PC-9 (cell line): ENCODE measurements at regions not wholly inside any gene's neighbourhood (a gene's known extent, or its start where the extent isn't known, plus 50 kb on each side); places are given as distances from the start of the nearest gene placed in this dataset.

Source experiments
- BruUV-seq: library from RNA; stranded (reverse); fragments of 400-500 nt; replicated peaks from 2 replicates; lab custom pipeline; 2021; lab: Mats Ljungman, UMichigan
- CTCF ChIA-PET: fragments of 300-600 bp; sonication (Branson Sonifier 250); formaldehyde crosslinking; loops from one replicate; lab custom pipeline; 2022; ENCODE audit warnings: antibody characterized with exemption; lab: Charles Lee
- POLR2A ChIA-PET: fragments of 300-600 bp; sonication (Branson Sonifier 250); formaldehyde crosslinking; loops from one replicate; lab custom pipeline; 2022; ENCODE audit warnings: antibody characterized with exemption; ENCODE audit not compliant: unreplicated experiment; lab: Charles Lee
- DNase-seq, 2 experiments: peaks; one replicate each; pipeline versions ENCODE4 v3.0.0 to v3.0.0-alpha.2; 2015 to 2022; ENCODE audit warnings: mixed read lengths in 1 of 2
- H2AFZ ChIP-seq: fragments of 200-600 bp; sonication (generic); 2 replicates; pipeline ENCODE4 v1.8.1; 2017; ENCODE audit warnings: antibody characterized with exemption
- H3F3A ChIP-seq: fragments of 200-600 bp; sonication (generic); 2 replicates; pipeline ENCODE4 v1.8.1; 2017; ENCODE audit warnings: antibody characterized with exemption, mild to moderate bottlenecking, low read depth; ENCODE audit not compliant: insufficient read depth
- H3K27ac ChIP-seq: fragments of 200-600 bp; sonication (generic); 2 replicates; pipeline ENCODE4 v1.6.1; 2016; ENCODE audit warnings: mixed run types
- H3K27me3 ChIP-seq: fragments of 200-600 bp; sonication (generic); 2 replicates; pipeline ENCODE4 v1.6.1; 2016; ENCODE audit warnings: low read depth, mixed run types; ENCODE audit not compliant: insufficient read depth
- H3K36me3 ChIP-seq: fragments of 200-600 bp; sonication (generic); 2 replicates; pipeline ENCODE4 v1.6.1; 2016; ENCODE audit warnings: low read depth, mixed run types
- H3K4me1 ChIP-seq: fragments of 200-600 bp; sonication (generic); replicated peaks from 2 replicates; pipeline ENCODE4 v1.6.1; 2016; ENCODE audit warnings: mixed run types; ENCODE audit not compliant: insufficient read depth
- H3K4me2 ChIP-seq: fragments of 200-600 bp; sonication (generic); 2 replicates; pipeline ENCODE4 v1.6.1; 2017; ENCODE audit warnings: mixed run types
- H3K4me3 ChIP-seq: fragments of 200-600 bp; sonication (generic); 2 replicates; pipeline ENCODE4 v1.6.1; 2016; ENCODE audit warnings: mixed run types
- H3K79me2 ChIP-seq: fragments of 200-600 bp; sonication (generic); 2 replicates; pipeline ENCODE4 v1.6.1; 2017; ENCODE audit warnings: low read depth, mixed run types
- H3K9me2 ChIP-seq: fragments of 200-600 bp; sonication (generic); 2 replicates; pipeline ENCODE4 v1.8.1; 2017; ENCODE audit warnings: mild to moderate bottlenecking; ENCODE audit not compliant: insufficient read depth
- H3K9me3 ChIP-seq: fragments of 200-600 bp; sonication (generic); 2 replicates; pipeline ENCODE4 v1.8.1; 2016; ENCODE audit warnings: low read depth; ENCODE audit not compliant: insufficient read depth
- H4K20me1 ChIP-seq: fragments of 200-600 bp; sonication (generic); 2 replicates; pipeline ENCODE4 v1.8.1; 2017; ENCODE audit not compliant: insufficient read depth
- CTCF ChIP-seq: fragments of 200-600 bp; sonication (generic); conservative IDR thresholded peaks from 2 replicates; pipeline ENCODE4 v1.6.1; 2017; ENCODE audit warnings: mixed run types, antibody characterized with exemption, mild to moderate bottlenecking, moderate library complexity
- EZH2 ChIP-seq: fragments of 200-600 bp; sonication (generic); IDR thresholded peaks from 2 replicates; pipeline ENCODE4 v1.8.0; 2017; ENCODE audit warnings: antibody characterized with exemption, low read depth
- intact Hi-C: fragments of 100-400 bp; cut with micrococcal nuclease; formaldehyde crosslinking; loops from one replicate; pipeline ENCODE4 v1.10.0; 2022; ENCODE audit not compliant: unreplicated experiment

- Histone ChIP-seq H3K4me3 (no peak overlapping the region), H3K27me3 (peaks cover 23% of the 10 kb centered on the region), H3K4me1 (no peaks in the 10 kb centered on the region), H3K79me2 (no peaks in the 10 kb centered on the region), H3K36me3 (no peaks in the 10 kb centered on the region), H3K9me3 (no peaks in the 10 kb centered on the region), H3K9me2 (no peaks in the 10 kb centered on the region), H2AFZ (no peak overlapping the region), H3K27ac (no peak overlapping the region), H3F3A (no peaks in the 10 kb centered on the region), H4K20me1 (no peaks in the 10 kb centered on the region), H3K4me2 (no peak overlapping the region)
- intact Hi-C loops: no loop called here
- TF ChIP-seq EZH2 (no peak), CTCF (no peak)
- POLR2A ChIA-PET: no interaction called here
- CTCF ChIA-PET: no interaction called here
- no peak for DNase-seq
- no TSS peak for BruUV-seq
These were observed 199.3 kb upstream of the GRIK3 start for GRCh38 chr1:37233606-37234005.

- H3K36me3 ChIP-seq: no peaks in the 10 kb centered on the region
- CTCF ChIA-PET: no interaction called here
- no peak for TF ChIP-seq EZH2
- no peak for TF ChIP-seq CTCF
- H3K27ac ChIP-seq: no peak overlapping the region
- no TSS peak for BruUV-seq
- no peaks in the 10 kb centered on the region for H3K79me2 ChIP-seq
- intact Hi-C loops: no loop called here
- no peak overlapping the region for H3K4me2 ChIP-seq
- POLR2A ChIA-PET: no interaction called here
- no peaks in the 10 kb centered on the region for H3K9me2 ChIP-seq
- no peak overlapping the region for H3K4me3 ChIP-seq
- DNase-seq: no peak
- H2AFZ ChIP-seq: no peak overlapping the region
- H4K20me1 ChIP-seq: no peaks in the 10 kb centered on the region
- no peaks in the 10 kb centered on the region for H3K9me3 ChIP-seq
- H3K4me1 ChIP-seq: no peaks in the 10 kb centered on the region
- H3F3A ChIP-seq: no peaks in the 10 kb centered on the region
- peaks cover 36% of the 10 kb centered on the region for H3K27me3 ChIP-seq
These were observed 200.7 kb upstream of the GRIK3 start for GRCh38 chr1:37234941-37235418.

GRCh38 chr1:37237948-37238347, 203.6 kb upstream of the GRIK3 start:
- no peaks in the 10 kb centered on the region for H4K20me1 ChIP-seq
- H3K9me3 ChIP-seq: no peaks in the 10 kb centered on the region
- CTCF ChIA-PET: no interaction called here
- H3K4me1 ChIP-seq: no peaks in the 10 kb centered on the region
- H3F3A ChIP-seq: no peaks in the 10 kb centered on the region
- no peak overlapping the region for H2AFZ ChIP-seq
- H3K27ac ChIP-seq: no peak overlapping the region
- intact Hi-C loops: no loop called here
- POLR2A ChIA-PET: no interaction called here
- no peaks in the 10 kb centered on the region for H3K9me2 ChIP-seq
- TF ChIP-seq EZH2 (no peak), CTCF (no peak)
- no peaks in the 10 kb centered on the region for H3K36me3 ChIP-seq
- BruUV-seq: no TSS peak
- no peaks in the 10 kb centered on the region for H3K79me2 ChIP-seq
- DNase-seq: no peak
- H3K27me3 ChIP-seq: peaks cover 60% of the 10 kb centered on the region
- H3K4me2 ChIP-seq: no peak overlapping the region
- H3K4me3 ChIP-seq: no peak overlapping the region
